Body of pancreas (tissue), 4 donors: ENCODE measurements at regions not wholly inside any gene's neighbourhood (a gene's known extent, or its start where the extent isn't known, plus 50 kb on each side); places are given as distances from the start of the nearest gene placed in this dataset.

ENCODE experiments used
- CTCF ChIP-seq, 7 experiments: fragments of 450-650 bp in 4 of 7; fragments of 200-600 bp in 3 of 7; sonication (generic) in 3 of 7; IDR thresholded peaks; one replicate each; pipeline ENCODE4 v1.5.1; 2016 to 2019; ENCODE audit warnings: antibody characterized with exemption in 7 of 7
- POLR2A ChIP-seq, 3 donors: fragments of 450-650 bp; IDR thresholded peaks; one replicate each; pipeline ENCODE4 v1.6.1; 2016; ENCODE audit warnings: antibody characterized with exemption in 3 of 3, mild to moderate bottlenecking in 2 of 3

DNA sequence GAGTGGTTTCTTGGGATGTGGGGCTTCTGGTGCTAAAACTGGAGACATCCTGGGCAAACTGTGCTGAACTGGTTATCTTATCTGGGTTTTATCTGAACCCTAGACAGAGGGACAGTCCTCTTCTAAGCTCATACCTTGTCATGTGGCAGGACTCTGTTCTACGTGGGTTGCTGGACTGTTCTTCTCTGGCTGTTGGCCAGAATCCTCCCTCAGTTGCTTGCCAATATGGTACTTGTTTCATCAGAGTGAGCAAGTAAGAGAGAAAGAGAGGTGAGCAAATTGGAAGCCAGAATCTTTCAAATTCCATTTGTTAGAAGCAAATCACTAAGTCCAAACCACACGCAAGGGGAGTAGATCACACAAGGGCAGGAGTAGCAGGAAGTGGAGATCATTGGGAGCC is 291.5 kb upstream of the TBL1XR1 start:
- no peak for TF ChIP-seq CTCF (IDR thresholded peaks at IDR 0.05)
- no peak for TF ChIP-seq POLR2A (IDR thresholded peaks at IDR 0.05)
